Panc1 (cell line): ENCODE measurements at regions not wholly inside any gene's neighbourhood (a gene's known extent, or its start where the extent isn't known, plus 50 kb on each side); places are given as distances from the start of the nearest gene placed in this dataset.

Source experiments
- ATAC-seq: fragments of 200-7000 bp; cut with Tn5 transposase; 2 replicates; pipeline ENCODE4 v1.9.1; 2020; ENCODE audit warnings: mild to moderate bottlenecking, moderate library complexity
- BruUV-seq: library from RNA; stranded (reverse); fragments of 400-500 nt; replicated peaks from 2 replicates; lab custom pipeline; 2021; lab: Mats Ljungman, UMichigan
- CTCF ChIA-PET: fragments of 300-600 bp; sonication (Branson Sonifier 250); formaldehyde crosslinking; loops from one replicate; lab custom pipeline; 2022; ENCODE audit warnings: antibody characterized with exemption; lab: Charles Lee
- POLR2A ChIA-PET: fragments of 300-600 bp; sonication (Branson Sonifier 250); formaldehyde crosslinking; loops from one replicate; lab custom pipeline; 2022; ENCODE audit warnings: antibody characterized with exemption; lab: Charles Lee
- DNase-seq: peaks from one replicate; pipeline ENCODE4 v3.0.0-alpha.2; 2010; ENCODE audit warnings: low read depth, low spot score
- H3K27ac ChIP-seq: 2 replicates; pipeline ENCODE4 v1.5.1; 2011; ENCODE audit warnings: mild to moderate bottlenecking, low read length, inconsistent platforms
- H3K27me3 ChIP-seq: fragments of 200-500 bp; sonication (Bioruptor generic); 2 replicates; pipeline ENCODE4 v1.6.0; 2014; ENCODE audit warnings: low read length, inconsistent platforms; ENCODE audit not compliant: control insufficient read depth, insufficient read depth
- H3K36me3 ChIP-seq: fragments of 200-500 bp; sonication (Bioruptor generic); 2 replicates; pipeline ENCODE4 v1.5.1; 2014; ENCODE audit warnings: inconsistent platforms, mild to moderate bottlenecking, low read length, moderate library complexity; ENCODE audit not compliant: control insufficient read depth, insufficient read depth
- H3K4me1 ChIP-seq: 2 replicates; pipeline ENCODE4 v1.5.1; 2011; ENCODE audit warnings: inconsistent platforms, mild to moderate bottlenecking, low read length, moderate library complexity; ENCODE audit not compliant: control insufficient read depth, insufficient read depth
- H3K4me3 ChIP-seq, 2 experiments: 2 replicates each; pipeline ENCODE4 v1.5.1; 2011 to 2012; ENCODE audit warnings: low read depth in 2 of 2, low read length in 2 of 2, mild to moderate bottlenecking in 2 of 2, inconsistent platforms in 1 of 2, moderate library complexity in 1 of 2
- H3K9me3 ChIP-seq: fragments of 200-500 bp; sonication (Bioruptor generic); 2 replicates; pipeline ENCODE4 v1.5.1; 2014; ENCODE audit warnings: low read depth, mild to moderate bottlenecking, inconsistent platforms, low read length, moderate library complexity; ENCODE audit not compliant: control insufficient read depth, insufficient read depth
- POLR2AphosphoS5 ChIP-seq: IDR thresholded peaks from 2 replicates; pipeline ENCODE4 v1.6.1; 2012; ENCODE audit warnings: mild to moderate bottlenecking, low read depth, low read length, moderate library complexity
- REST ChIP-seq, 2 experiments: IDR thresholded peaks; 2 replicates each; pipeline ENCODE4 v1.6.1; 2011 to 2012; ENCODE audit warnings: low read depth in 2 of 2, control low read depth in 1 of 2, low read length in 1 of 2, mild to moderate bottlenecking in 1 of 2, moderate library complexity in 1 of 2; ENCODE audit not compliant: insufficient read depth in 1 of 2
- SIN3A ChIP-seq: IDR thresholded peaks from 2 replicates; pipeline ENCODE4 v1.6.1; 2012; ENCODE audit warnings: low read depth, mild to moderate bottlenecking, low read length, moderate library complexity, borderline replicate concordance; ENCODE audit not compliant: insufficient read depth
- TCF7L2 ChIP-seq: IDR thresholded peaks from 2 replicates; pipeline ENCODE4 v1.6.1; 2011; ENCODE audit warnings: mild to moderate bottlenecking, low read depth, low read length, inconsistent platforms
- in situ Hi-C: cut with HindIII; loops from 2 replicates; pipeline ENCODE4 v1.10.0; 2016; ENCODE audit warnings: low sequenced_read_pairs, low pct_unique_long_range_greater_than_20kb
- intact Hi-C: fragments of 100-400 bp; cut with micrococcal nuclease; formaldehyde crosslinking; loops from one replicate; pipeline ENCODE4 v1.10.0; 2022; ENCODE audit not compliant: unreplicated experiment
- TF ChIP-seq, protein P1 (sequence below): fragments of 450-650 bp; IDR thresholded peaks from 2 replicates; pipeline ENCODE4 v1.5.1; 2017; ENCODE audit warnings: mild to moderate bottlenecking

GRCh38 chr7:119232091-119232490 is 1007.6 kb downstream of the ANKRD7 start:
- DNase-seq (no peak), ATAC-seq (no peak)
- Histone ChIP-seq H3K27me3 (no peaks in the 10 kb centered on the region), H3K27ac (no peak overlapping the region), H3K36me3 (no peaks in the 10 kb centered on the region), H3K4me1 (no peaks in the 10 kb centered on the region), H3K9me3 (no peaks in the 10 kb centered on the region), H3K4me3 (no peak overlapping the region)
- ChIA-PET CTCF (no interaction called here), POLR2A (no interaction called here)
- in situ Hi-C loops (no loop called here), intact Hi-C loops (loop anchor here (5.0 kb wide), 1 partner anchor 1455 kb away; no protein-coding TSS in a partner anchor)
- BruUV-seq, result no TSS peak
- TF ChIP-seq TCF7L2 (no peak), SIN3A (no peak), REST (IDR thresholded peaks at IDR 0.05; ENCODE audit: insufficient read depth in 1 of 2, low read depth in 2 of 2, low read length in 1 of 2) (no peak), POLR2AphosphoS5 (no peak)
- TF ChIP-seq, protein P1, sequence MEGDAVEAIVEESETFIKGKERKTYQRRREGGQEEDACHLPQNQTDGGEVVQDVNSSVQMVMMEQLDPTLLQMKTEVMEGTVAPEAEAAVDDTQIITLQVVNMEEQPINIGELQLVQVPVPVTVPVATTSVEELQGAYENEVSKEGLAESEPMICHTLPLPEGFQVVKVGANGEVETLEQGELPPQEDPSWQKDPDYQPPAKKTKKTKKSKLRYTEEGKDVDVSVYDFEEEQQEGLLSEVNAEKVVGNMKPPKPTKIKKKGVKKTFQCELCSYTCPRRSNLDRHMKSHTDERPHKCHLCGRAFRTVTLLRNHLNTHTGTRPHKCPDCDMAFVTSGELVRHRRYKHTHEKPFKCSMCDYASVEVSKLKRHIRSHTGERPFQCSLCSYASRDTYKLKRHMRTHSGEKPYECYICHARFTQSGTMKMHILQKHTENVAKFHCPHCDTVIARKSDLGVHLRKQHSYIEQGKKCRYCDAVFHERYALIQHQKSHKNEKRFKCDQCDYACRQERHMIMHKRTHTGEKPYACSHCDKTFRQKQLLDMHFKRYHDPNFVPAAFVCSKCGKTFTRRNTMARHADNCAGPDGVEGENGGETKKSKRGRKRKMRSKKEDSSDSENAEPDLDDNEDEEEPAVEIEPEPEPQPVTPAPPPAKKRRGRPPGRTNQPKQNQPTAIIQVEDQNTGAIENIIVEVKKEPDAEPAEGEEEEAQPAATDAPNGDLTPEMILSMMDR, result no peak

- no peak overlapping the region for H3K4me3 ChIP-seq
- H3K36me3 ChIP-seq, result no peaks in the 10 kb centered on the region
- H3K27me3 ChIP-seq, result no peaks in the 10 kb centered on the region
- POLR2A ChIA-PET, result no interaction called here
- ATAC-seq, result no peak
- intact Hi-C loops, result loop anchor here (5.0 kb wide), 1 partner anchor 1454 kb away; no protein-coding TSS in a partner anchor
- CTCF ChIA-PET, result no interaction called here
- BruUV-seq, result no TSS peak
- no peaks in the 10 kb centered on the region for H3K9me3 ChIP-seq
- in situ Hi-C loops, result no loop called here
- DNase-seq, result no peak
- H3K27ac ChIP-seq, result no peak overlapping the region
- TF ChIP-seq, protein P1, result no peak
- TF ChIP-seq REST (IDR thresholded peaks at IDR 0.05; ENCODE audit: insufficient read depth in 1 of 2, low read depth in 2 of 2, low read length in 1 of 2), result no peak
- TF ChIP-seq TCF7L2, result no peak
- no peak for TF ChIP-seq SIN3A
- TF ChIP-seq POLR2AphosphoS5, result no peak
- no peaks in the 10 kb centered on the region for H3K4me1 ChIP-seq
Observed at GRCh38 chr7:119233015-119233414, 1008.5 kb downstream of the ANKRD7 start.
